K562 (cell line): ENCODE measurements at regions not wholly inside any gene's neighbourhood (a gene's known extent, or its start where the extent isn't known, plus 50 kb on each side); places are given as distances from the start of the nearest gene placed in this dataset.

Source experiments
- ATAC-seq: fragments of 200-7000 bp; cut with Tn5 transposase; 3 replicates; pipeline ENCODE4 v1.9.1; 2020; ENCODE audit warnings: moderate library complexity
- BruUV-seq: library from RNA; stranded (reverse); fragments of 400-500 nt; replicated peaks from 2 replicates; lab custom pipeline; 2021; lab: Mats Ljungman, UMichigan
- CTCF ChIA-PET: fragments of 300-600 bp; formaldehyde crosslinking; extraction: SDS; loops from one replicate; lab custom pipeline; 2021; ENCODE audit warnings: low intra/inter-chr PET ratio; lab: Yijun Ruan, JAX
- POLR2A ChIA-PET: fragments of 300-600, 350-650 bp; sonication (Branson Sonifier 250); formaldehyde crosslinking; extraction: SDS; loops from one replicate; lab custom pipeline; 2021; ENCODE audit warnings: antibody characterized with exemption, inconsistent platforms; lab: Yijun Ruan, JAX
- DNase-seq, 4 experiments: peaks; one replicate each; pipeline versions ENCODE4 v3.0.0 to v3.0.0-alpha.2; 2011 to 2018; ENCODE audit warnings: low spot score in 3 of 4, mixed read lengths in 3 of 4; ENCODE audit errors: extremely low read depth in 1 of 4
- FAIRE-seq: peaks from 2 replicates; lab custom pipeline; 2011; peaks lifted over from hg19 to GRCh38; lab: Jason Lieb, UNC
- H2AFZ ChIP-seq: 2 replicates; pipeline ENCODE4 v1.6.0; 2011; ENCODE audit warnings: low read depth, low read length, control low read depth, inconsistent platforms
- H3K27ac ChIP-seq: fragments of 200-600 bp; 3 replicates; pipeline ENCODE4 v1.8.0; 2011; ENCODE audit warnings: low read depth, mild to moderate bottlenecking, control low read depth, inconsistent platforms, low read length, moderate library complexity, mixed read lengths; ENCODE audit errors: extremely low read depth
- H3K27me3 ChIP-seq, 2 experiments: fragments of 300-600 bp in 1 of 2; 2 replicates in 1 of 2; 3 replicates in 1 of 2; pipeline versions ENCODE4 v1.6.0 to v1.8.0; 2011; ENCODE audit warnings: inconsistent platforms in 2 of 2, low read length in 2 of 2, mild to moderate bottlenecking in 1 of 2, mixed read lengths in 1 of 2, moderate library complexity in 1 of 2; ENCODE audit not compliant: control insufficient read depth in 2 of 2, insufficient read depth in 2 of 2
- H3K36me3 ChIP-seq: fragments of 300-600 bp; 3 replicates; pipeline ENCODE4 v1.8.0; 2011; ENCODE audit warnings: mild to moderate bottlenecking, low read length, inconsistent platforms; ENCODE audit not compliant: control insufficient read depth, insufficient read depth
- H3K4me1 ChIP-seq, 2 experiments: fragments of 200-600 bp in 1 of 2; replicated peaks in 1 of 2; 2 replicates in 1 of 2; 3 replicates in 1 of 2; pipeline versions ENCODE4 v1.5.1 to v1.8.0; 2011; ENCODE audit warnings: inconsistent platforms in 2 of 2, low read length in 2 of 2, mild to moderate bottlenecking in 1 of 2, mixed read lengths in 1 of 2, moderate library complexity in 1 of 2; ENCODE audit not compliant: control insufficient read depth in 2 of 2, insufficient read depth in 2 of 2
- H3K4me2 ChIP-seq: 2 replicates; pipeline ENCODE4 v1.6.1; 2011; ENCODE audit warnings: low read length, control low read depth, inconsistent platforms, mixed read lengths; ENCODE audit not compliant: insufficient read depth
- H3K4me3 ChIP-seq: fragments of 200-600 bp; sonication (generic), shearing (Covaris generic); 2 replicates; pipeline ENCODE4 v1.5.1; 2016; ENCODE audit warnings: control low read depth, inconsistent platforms
- H3K79me2 ChIP-seq: fragments of 200-600 bp; 3 replicates; pipeline ENCODE4 v1.8.0; 2011; ENCODE audit warnings: low read length, inconsistent platforms; ENCODE audit not compliant: control insufficient read depth, insufficient read depth
- H3K9ac ChIP-seq, 2 experiments: 2 replicates each; pipeline versions ENCODE4 v1.6.0 to v1.6.1; 2011; ENCODE audit warnings: low read depth in 2 of 2, low read length in 2 of 2, control low read depth in 1 of 2, inconsistent platforms in 1 of 2, mild to moderate bottlenecking in 1 of 2, mixed read lengths in 1 of 2; ENCODE audit not compliant: insufficient read depth in 1 of 2
- H3K9me1 ChIP-seq: one replicate; pipeline ENCODE4 v1.6.0; 2011; ENCODE audit warnings: inconsistent platforms, mild to moderate bottlenecking, low read length, moderate library complexity; ENCODE audit not compliant: control insufficient read depth, insufficient read depth
- H3K9me3 ChIP-seq: replicated peaks from 2 replicates; pipeline ENCODE4 v1.5.1; 2011; ENCODE audit warnings: low read depth, low read length, inconsistent platforms; ENCODE audit not compliant: control insufficient read depth, insufficient read depth
- H4K20me1 ChIP-seq: replicated peaks from 2 replicates; pipeline ENCODE4 v1.6.1; 2011; ENCODE audit warnings: low read length, inconsistent platforms, mixed read lengths; ENCODE audit not compliant: control insufficient read depth, insufficient read depth
- EGR1 ChIP-seq: fragments of 450-650 bp; conservative IDR thresholded peaks from 2 replicates; pipeline ENCODE4 v1.6.1; 2017; ENCODE audit warnings: mild to moderate bottlenecking
- ETV1 ChIP-seq: fragments of 450-650 bp; conservative IDR thresholded peaks from 2 replicates; pipeline ENCODE4 v1.6.1; 2016; ENCODE audit warnings: missing genetic modification characterization, control low read depth, low read depth, missing compliant biosample characterization
- EWSR1 ChIP-seq: fragments of 450-650 bp; IDR thresholded peaks from 2 replicates; pipeline ENCODE4 v1.6.1; 2018; ENCODE audit warnings: borderline replicate concordance, mild to moderate bottlenecking, low read depth, moderate library complexity; ENCODE audit not compliant: partially characterized antibody
- NBN ChIP-seq: fragments of 450-650 bp; IDR thresholded peaks from 2 replicates; pipeline ENCODE4 v1.6.1; 2016; ENCODE audit warnings: low read depth, mild to moderate bottlenecking
- NCOA4 ChIP-seq: fragments of 450-650 bp; IDR thresholded peaks from 2 replicates; pipeline ENCODE4 v1.6.1; 2018; ENCODE audit warnings: mild to moderate bottlenecking; ENCODE audit not compliant: partially characterized antibody
- RERE ChIP-seq: sonication (generic); formaldehyde crosslinking; IDR thresholded peaks from 2 replicates; pipeline ENCODE4 v1.8.0; 2023; ENCODE audit warnings: missing genetic modification reagents, mild to moderate bottlenecking, borderline replicate concordance
- SMARCB1 ChIP-seq: IDR thresholded peaks from 2 replicates; pipeline ENCODE4 v1.6.1; 2011; ENCODE audit warnings: improper control_type of control experiment, low read depth; ENCODE audit not compliant: insufficient read length
- SOX6 ChIP-seq: fragments of 450-650 bp; IDR thresholded peaks from 2 replicates; pipeline ENCODE4 v1.6.1; 2014; ENCODE audit warnings: mild to moderate bottlenecking
- STAT6 ChIP-seq: sonication (generic); formaldehyde crosslinking; IDR thresholded peaks from 2 replicates; pipeline ENCODE4 v1.8.1; 2023; ENCODE audit warnings: mild to moderate bottlenecking, missing genetic modification reagents
- TAF15 ChIP-seq: fragments of 200-400 bp; formaldehyde crosslinking; IDR thresholded peaks from 2 replicates; pipeline ENCODE4 v1.6.1; 2017; ENCODE audit warnings: mild to moderate bottlenecking, low read depth, low read length, moderate library complexity
- TEAD1 ChIP-seq, 2 experiments: fragments of 450-650 bp in 1 of 2; sonication (generic) in 1 of 2; formaldehyde crosslinking; IDR thresholded peaks; 2 replicates each; pipeline versions ENCODE4 v1.4.0 to v1.8.0; 2020 to 2022; ENCODE audit warnings: mild to moderate bottlenecking in 2 of 2, missing genetic modification reagents in 1 of 2
- WGBS: fragments of 100-300 bp; shearing (Covaris generic); methylation state at CpG from one replicate; pipeline ENCODE4 v1.1.6; 2016; ENCODE audit warnings: low coverage, mixed read lengths; ENCODE audit not compliant: insufficient coverage; ENCODE audit errors: missing lambda C conversion rate; 5-methylcytosine and 5-hydroxymethylcytosine counted together
- in situ Hi-C: fragments of 300-500 bp; cut with MboI; formaldehyde crosslinking; loops from 4 replicates; pipeline ENCODE4 v1.15.0; 2018; ENCODE audit warnings: inconsistent platforms, mixed read lengths
- intact Hi-C: fragments of 100-400 bp; cut with micrococcal nuclease; formaldehyde crosslinking; loops from 2 replicates; pipeline ENCODE4 v1.14.2; 2022
- TF ChIP-seq, protein P1 (sequence below): fragments of 450-650 bp; conservative IDR thresholded peaks from 2 replicates; pipeline ENCODE4 v1.6.1; 2016; ENCODE audit warnings: missing genetic modification characterization, low read depth, mild to moderate bottlenecking, control low read depth, missing compliant biosample characterization

DNA sequence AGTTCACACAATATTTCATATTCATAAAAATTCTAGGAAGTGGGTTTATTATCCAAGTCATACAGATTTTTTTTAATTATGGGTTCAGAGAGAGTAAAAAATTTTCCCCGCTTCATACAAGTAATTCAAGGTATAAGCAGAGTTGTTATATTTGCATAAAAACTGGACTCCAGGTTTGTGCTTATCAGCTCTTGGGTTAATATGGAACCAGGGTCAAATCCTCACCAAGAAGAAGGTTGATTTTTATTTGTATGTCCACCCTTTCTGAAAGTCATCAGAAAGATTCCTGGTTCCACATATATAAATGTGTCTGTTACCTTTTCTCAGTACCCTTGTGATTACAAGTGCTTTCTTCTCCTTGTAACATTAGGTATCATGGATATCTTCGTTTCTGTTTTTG, 143.8 kb upstream of the PKN2 start (continued):
- TF ChIP-seq TEAD1 (CRISPR knock-in tag; IDR thresholded peaks at IDR 0.05) (no peak), EGR1 (no peak), NCOA4 (no peak), TAF15 (no peak), SMARCB1 (no peak), STAT6 (no peak)

DNA sequence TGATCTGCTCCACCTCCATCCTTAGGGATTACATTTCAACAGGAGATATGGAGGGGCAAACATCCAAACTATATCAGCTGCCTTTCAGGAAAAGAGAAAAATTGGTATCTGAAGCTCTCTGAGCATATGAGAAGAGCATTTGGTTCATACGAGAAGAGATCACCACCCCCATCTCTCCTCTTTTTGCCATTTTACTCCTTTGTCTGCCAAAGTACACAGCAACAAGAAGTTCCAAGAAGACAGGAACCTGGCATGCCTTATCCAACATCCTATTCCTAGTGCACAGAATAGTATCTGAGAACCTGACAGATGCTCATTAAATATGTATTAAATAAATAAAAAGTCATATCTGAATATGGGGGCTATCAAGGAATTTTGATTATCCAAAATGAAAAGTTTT, 142.5 kb upstream of the PKN2 start:
- Histone ChIP-seq H3K27me3 (no peaks in the 10 kb centered on the region), H3K36me3 (no peaks in the 10 kb centered on the region), H3K9me3 (no peaks in the 10 kb centered on the region), H3K9me1 (no peaks in the 10 kb centered on the region), H2AFZ (no peak overlapping the region), H4K20me1 (no peaks in the 10 kb centered on the region), H3K4me2 (no peak overlapping the region), H3K9ac (no peak overlapping the region), H3K4me3 (no peak overlapping the region), H3K4me1 (no peaks in the 10 kb centered on the region), H3K79me2 (no peaks in the 10 kb centered on the region), H3K27ac (no peak overlapping the region)
- no TSS peak for BruUV-seq
- in situ Hi-C loops, result no loop called here
- POLR2A ChIA-PET, result no interaction called here
- ATAC-seq (no peak), DNase-seq (no peak), FAIRE-seq (no peak)
- CTCF ChIA-PET, result no interaction called here
- intact Hi-C loops, result no loop called here
- WGBS, result 0% methylated on average over 1 of the region's 1 CpG
- no peak for TF ChIP-seq RERE (CRISPR knock-in tag)
- no peak for TF ChIP-seq NBN
- TF ChIP-seq ETV1 (tag), result no peak
- no peak for TF ChIP-seq EWSR1
- TF ChIP-seq, protein P1, sequence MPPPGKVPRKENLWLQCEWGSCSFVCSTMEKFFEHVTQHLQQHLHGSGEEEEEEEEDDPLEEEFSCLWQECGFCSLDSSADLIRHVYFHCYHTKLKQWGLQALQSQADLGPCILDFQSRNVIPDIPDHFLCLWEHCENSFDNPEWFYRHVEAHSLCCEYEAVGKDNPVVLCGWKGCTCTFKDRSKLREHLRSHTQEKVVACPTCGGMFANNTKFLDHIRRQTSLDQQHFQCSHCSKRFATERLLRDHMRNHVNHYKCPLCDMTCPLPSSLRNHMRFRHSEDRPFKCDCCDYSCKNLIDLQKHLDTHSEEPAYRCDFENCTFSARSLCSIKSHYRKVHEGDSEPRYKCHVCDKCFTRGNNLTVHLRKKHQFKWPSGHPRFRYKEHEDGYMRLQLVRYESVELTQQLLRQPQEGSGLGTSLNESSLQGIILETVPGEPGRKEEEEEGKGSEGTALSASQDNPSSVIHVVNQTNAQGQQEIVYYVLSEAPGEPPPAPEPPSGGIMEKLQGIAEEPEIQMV (tag), result no peak
- no peak for TF ChIP-seq SOX6
